MM.1S (cell line): ENCODE measurements at regions not wholly inside any gene's neighbourhood (a gene's known extent, or its start where the extent isn't known, plus 50 kb on each side); places are given as distances from the start of the nearest gene placed in this dataset.

Source experiments
- EZH2phosphoT487 ChIP-seq: fragments of 300-600 bp; sonication (generic); IDR thresholded peaks from 2 replicates; pipeline ENCODE4 v1.6.1; 2018; ENCODE audit warnings: antibody characterized with exemption, low read length
- TF ChIP-seq, protein P1 (sequence below): fragments of 300-600 bp; sonication (generic); IDR thresholded peaks from 2 replicates; pipeline ENCODE4 v1.5.1; 2016; ENCODE audit warnings: antibody characterized with exemption, low read length, mixed read lengths

DNA sequence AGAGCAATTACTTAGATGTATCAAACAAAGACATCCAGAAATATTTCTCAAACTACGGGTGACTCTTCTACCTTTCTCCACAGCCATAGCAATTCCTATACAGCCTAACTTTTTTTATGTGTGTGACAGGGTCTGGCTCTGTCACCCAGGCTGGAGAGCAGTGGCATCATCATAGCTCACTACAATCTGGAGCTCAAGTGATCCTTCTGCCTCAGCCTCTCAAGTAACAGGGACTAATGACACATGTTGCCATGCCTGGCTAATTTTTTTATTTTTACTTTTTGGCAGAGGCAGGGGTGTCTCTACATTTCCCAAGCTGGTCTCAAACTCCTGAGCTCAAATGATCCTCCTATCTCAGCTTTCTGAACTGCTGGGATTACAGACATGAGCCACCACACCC, 328.9 kb upstream of the NT5C1B start:
- TF ChIP-seq EZH2phosphoT487, result no peak
- TF ChIP-seq, protein P1, sequence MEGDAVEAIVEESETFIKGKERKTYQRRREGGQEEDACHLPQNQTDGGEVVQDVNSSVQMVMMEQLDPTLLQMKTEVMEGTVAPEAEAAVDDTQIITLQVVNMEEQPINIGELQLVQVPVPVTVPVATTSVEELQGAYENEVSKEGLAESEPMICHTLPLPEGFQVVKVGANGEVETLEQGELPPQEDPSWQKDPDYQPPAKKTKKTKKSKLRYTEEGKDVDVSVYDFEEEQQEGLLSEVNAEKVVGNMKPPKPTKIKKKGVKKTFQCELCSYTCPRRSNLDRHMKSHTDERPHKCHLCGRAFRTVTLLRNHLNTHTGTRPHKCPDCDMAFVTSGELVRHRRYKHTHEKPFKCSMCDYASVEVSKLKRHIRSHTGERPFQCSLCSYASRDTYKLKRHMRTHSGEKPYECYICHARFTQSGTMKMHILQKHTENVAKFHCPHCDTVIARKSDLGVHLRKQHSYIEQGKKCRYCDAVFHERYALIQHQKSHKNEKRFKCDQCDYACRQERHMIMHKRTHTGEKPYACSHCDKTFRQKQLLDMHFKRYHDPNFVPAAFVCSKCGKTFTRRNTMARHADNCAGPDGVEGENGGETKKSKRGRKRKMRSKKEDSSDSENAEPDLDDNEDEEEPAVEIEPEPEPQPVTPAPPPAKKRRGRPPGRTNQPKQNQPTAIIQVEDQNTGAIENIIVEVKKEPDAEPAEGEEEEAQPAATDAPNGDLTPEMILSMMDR, result no peak
